ENCODE measurements at regions not wholly inside any gene's neighbourhood (a gene's known extent, or its start where the extent isn't known, plus 50 kb on each side); places are given as distances from the start of the nearest gene placed in this dataset.

DNA sequence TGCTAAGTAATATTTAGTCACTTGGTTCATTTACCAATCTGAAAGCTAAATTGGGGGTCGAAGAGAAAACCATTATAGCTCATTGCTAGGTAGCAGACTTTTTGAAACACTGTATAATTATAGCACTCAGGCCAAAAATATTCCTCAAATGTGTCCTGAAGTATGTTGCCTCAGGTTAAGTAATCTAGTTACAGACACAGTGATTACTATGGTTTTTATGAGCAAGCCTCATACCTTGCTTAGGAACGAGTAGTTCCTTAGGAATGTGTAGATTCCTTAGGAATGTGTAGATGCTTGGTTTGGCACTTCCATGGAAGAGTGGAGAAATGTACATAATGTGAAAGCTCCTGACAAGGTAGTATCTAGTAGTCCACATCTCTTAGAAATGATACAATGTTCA lies 387.5 kb downstream of the LMO7 start:
- TF ChIP-seq, protein P1, sequence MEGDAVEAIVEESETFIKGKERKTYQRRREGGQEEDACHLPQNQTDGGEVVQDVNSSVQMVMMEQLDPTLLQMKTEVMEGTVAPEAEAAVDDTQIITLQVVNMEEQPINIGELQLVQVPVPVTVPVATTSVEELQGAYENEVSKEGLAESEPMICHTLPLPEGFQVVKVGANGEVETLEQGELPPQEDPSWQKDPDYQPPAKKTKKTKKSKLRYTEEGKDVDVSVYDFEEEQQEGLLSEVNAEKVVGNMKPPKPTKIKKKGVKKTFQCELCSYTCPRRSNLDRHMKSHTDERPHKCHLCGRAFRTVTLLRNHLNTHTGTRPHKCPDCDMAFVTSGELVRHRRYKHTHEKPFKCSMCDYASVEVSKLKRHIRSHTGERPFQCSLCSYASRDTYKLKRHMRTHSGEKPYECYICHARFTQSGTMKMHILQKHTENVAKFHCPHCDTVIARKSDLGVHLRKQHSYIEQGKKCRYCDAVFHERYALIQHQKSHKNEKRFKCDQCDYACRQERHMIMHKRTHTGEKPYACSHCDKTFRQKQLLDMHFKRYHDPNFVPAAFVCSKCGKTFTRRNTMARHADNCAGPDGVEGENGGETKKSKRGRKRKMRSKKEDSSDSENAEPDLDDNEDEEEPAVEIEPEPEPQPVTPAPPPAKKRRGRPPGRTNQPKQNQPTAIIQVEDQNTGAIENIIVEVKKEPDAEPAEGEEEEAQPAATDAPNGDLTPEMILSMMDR (IDR thresholded peaks at IDR 0.05; ENCODE audit: insufficient read depth, low read depth, low read length), result no peak
- no peak for TF ChIP-seq EZH2 (IDR thresholded peaks at IDR 0.05; ENCODE audit: insufficient read depth, low read length)
